ENCODE measurements at regions not wholly inside any gene's neighbourhood (a gene's known extent, or its start where the extent isn't known, plus 50 kb on each side); places are given as distances from the start of the nearest gene placed in this dataset.
A peak's percentile ranks its signal among the peaks of the same experiment; 100 is the strongest.

- POLR2A ChIA-PET = no interaction called here
- no peaks in the 10 kb centered on the region for H3K36me3 Mint-ChIP-seq
- peak overlapping the region in 1 of 10 donors; percentile 37 for H3K27ac Mint-ChIP-seq
- peak in 1 of 10 donors; percentile 51 for DNase-seq
- H3K9me3 Mint-ChIP-seq = peaks cover 2 to 26% (median 6%) of the 10 kb centered on the region in 9 donors
- H3K4me1 Mint-ChIP-seq = no peaks in the 10 kb centered on the region
- H3K27me3 Mint-ChIP-seq = no peaks in the 10 kb centered on the region
- ATAC-seq = no peak
- H3K4me3 Mint-ChIP-seq = no peak overlapping the region
Observed at GRCh38 chr12:23084236-23084995, 459.4 kb downstream of the ETNK1 start.

DNA sequence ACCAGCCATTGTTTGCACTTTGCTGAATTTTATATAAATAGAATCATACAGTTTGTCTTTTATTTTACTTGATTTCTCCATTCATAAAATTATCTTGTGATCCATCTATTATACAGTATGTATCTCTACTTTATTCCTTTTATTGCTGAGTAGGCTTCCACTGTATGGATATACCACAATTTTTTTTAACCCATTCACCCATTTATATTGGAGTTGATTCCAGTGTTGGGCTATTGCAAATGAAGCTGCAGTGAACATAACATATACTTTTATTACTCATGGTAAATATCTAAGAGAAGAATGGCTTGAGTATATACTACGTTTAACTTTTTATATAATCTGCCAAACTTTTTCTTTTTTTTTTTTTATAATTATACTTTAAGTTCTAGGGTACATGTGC is 463.6 kb downstream of the ETNK1 start:
- Mint-ChIP-seq H3K4me3 (no peak overlapping the region), H3K4me1 (no peaks in the 10 kb centered on the region), H3K36me3 (no peaks in the 10 kb centered on the region), H3K27ac (no peak overlapping the region), H3K27me3 (no peaks in the 10 kb centered on the region), H3K9me3 (peaks cover 0 to 27% (median 10%) of the 10 kb centered on the region in 9 donors)
- ATAC-seq (no peak), DNase-seq (no peak)
- POLR2A ChIA-PET = no interaction called here

DNA sequence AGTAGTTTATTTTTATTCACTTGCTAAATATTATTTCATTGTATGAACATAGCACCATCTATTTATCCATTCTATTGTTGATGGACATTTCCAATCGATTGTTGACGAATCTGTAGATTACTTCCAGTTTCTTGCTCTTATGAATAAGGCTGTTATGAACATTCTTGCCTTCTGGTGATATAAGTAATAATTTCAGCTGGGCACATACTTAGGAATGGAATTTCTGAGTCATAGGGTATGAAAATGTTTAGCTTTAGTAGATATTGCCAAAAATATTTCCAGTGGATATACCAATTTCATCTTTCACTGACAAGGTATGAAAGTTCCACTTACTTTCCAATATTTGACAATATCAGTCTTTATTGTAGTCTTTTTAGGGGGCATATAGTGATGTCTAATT is 468.5 kb downstream of the ETNK1 start:
- H3K27ac Mint-ChIP-seq = no peak overlapping the region
- ATAC-seq (no peak), DNase-seq (no peak)
- H3K27me3 Mint-ChIP-seq = no peaks in the 10 kb centered on the region
- H3K4me3 Mint-ChIP-seq = no peak overlapping the region
- no peaks in the 10 kb centered on the region for H3K4me1 Mint-ChIP-seq
- H3K36me3 Mint-ChIP-seq = no peaks in the 10 kb centered on the region
- H3K9me3 Mint-ChIP-seq = peaks cover 0 to 21% (median 6%) of the 10 kb centered on the region in 9 donors
- POLR2A ChIA-PET = no interaction called here

- POLR2A ChIA-PET = no interaction called here
- Mint-ChIP-seq H3K36me3 (no peaks in the 10 kb centered on the region), H3K27ac (no peak overlapping the region), H3K9me3 (peaks cover 0 to 10% (median 2%) of the 10 kb centered on the region in 9 donors), H3K4me3 (no peak overlapping the region), H3K4me1 (no peaks in the 10 kb centered on the region), H3K27me3 (peaks cover 0 to 5% (median 0%) of the 10 kb centered on the region in 5 donors)
- ATAC-seq (no peak), DNase-seq (no peak)
Observed at GRCh38 chr12:23096321-23096720, 471.4 kb downstream of the ETNK1 start.

- no peaks in the 10 kb centered on the region for H3K4me1 Mint-ChIP-seq
- H3K27me3 Mint-ChIP-seq = peaks cover 0 to 5% (median 0%) of the 10 kb centered on the region in 5 donors
- no peak for DNase-seq
- no peak overlapping the region for H3K27ac Mint-ChIP-seq
- H3K36me3 Mint-ChIP-seq = no peaks in the 10 kb centered on the region
- H3K4me3 Mint-ChIP-seq = no peak overlapping the region
- H3K9me3 Mint-ChIP-seq = peaks cover 0 to 5% (median 0%) of the 10 kb centered on the region in 9 donors
- POLR2A ChIA-PET = no interaction called here
- ATAC-seq = no peak
Observed at GRCh38 chr12:23098110-23098509, 473.1 kb downstream of the ETNK1 start.

DNA sequence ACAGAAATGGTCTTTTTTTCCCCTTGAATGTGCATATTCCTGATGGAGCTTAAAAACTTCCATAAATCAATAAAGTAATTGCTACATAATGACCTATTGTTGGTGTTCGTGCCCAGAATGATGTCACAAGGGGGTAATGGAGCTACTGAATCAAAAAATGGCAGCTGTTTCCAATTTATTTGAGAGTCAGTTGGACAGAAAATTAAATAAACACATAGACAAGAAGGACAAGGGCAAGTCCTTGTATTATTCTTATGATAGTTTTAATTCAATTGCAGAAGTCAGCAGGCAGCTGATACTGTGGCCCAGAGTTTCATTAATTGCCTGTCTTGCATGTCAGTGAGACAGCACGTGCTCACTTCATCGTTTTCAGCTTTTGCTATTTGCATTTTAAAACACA is 473.5 kb downstream of the ETNK1 start:
- H3K4me1 Mint-ChIP-seq = no peaks in the 10 kb centered on the region
- no peak for DNase-seq
- no peak overlapping the region for H3K4me3 Mint-ChIP-seq
- H3K9me3 Mint-ChIP-seq = peaks cover 0 to 3% (median 0%) of the 10 kb centered on the region in 9 donors
- H3K27me3 Mint-ChIP-seq = peaks cover 0 to 5% (median 0%) of the 10 kb centered on the region in 5 donors
- POLR2A ChIA-PET = no interaction called here
- ATAC-seq = no peak
- no peak overlapping the region for H3K27ac Mint-ChIP-seq
- H3K36me3 Mint-ChIP-seq = no peaks in the 10 kb centered on the region

- Mint-ChIP-seq H3K27ac (no peak overlapping the region), H3K4me3 (no peak overlapping the region), H3K36me3 (no peaks in the 10 kb centered on the region), H3K4me1 (no peaks in the 10 kb centered on the region), H3K27me3 (peaks cover 0 to 5% (median 0%) of the 10 kb centered on the region in 5 donors), H3K9me3 (peaks cover 0 to 3% (median 0%) of the 10 kb centered on the region in 9 donors)
- POLR2A ChIA-PET = no interaction called here
- no peak for ATAC-seq
- no peak for DNase-seq
Observed at GRCh38 chr12:23099104-23099503, 474.1 kb downstream of the ETNK1 start.

- Mint-ChIP-seq H3K4me1 (no peaks in the 10 kb centered on the region), H3K27ac (no peak overlapping the region), H3K27me3 (peaks cover 0 to 5% (median 0%) of the 10 kb centered on the region in 5 donors), H3K4me3 (no peak overlapping the region), H3K36me3 (no peaks in the 10 kb centered on the region), H3K9me3 (peaks cover 0 to 3% (median 0%) of the 10 kb centered on the region in 9 donors)
- no peak for ATAC-seq
- POLR2A ChIA-PET = no interaction called here
- no peak for DNase-seq
Observed at GRCh38 chr12:23099604-23100003, 474.6 kb downstream of the ETNK1 start.

- Mint-ChIP-seq H3K27me3 (peaks cover 0 to 3% (median 0%) of the 10 kb centered on the region in 5 donors), H3K36me3 (no peaks in the 10 kb centered on the region), H3K4me1 (no peaks in the 10 kb centered on the region), H3K4me3 (no peak overlapping the region), H3K9me3 (peaks cover 0 to 17% (median 0%) of the 10 kb centered on the region in 9 donors), H3K27ac (no peak overlapping the region)
- POLR2A ChIA-PET = no interaction called here
- ATAC-seq (no peak), DNase-seq (no peak)
Observed at GRCh38 chr12:23108957-23109356, 484.0 kb downstream of the ETNK1 start.

DNA sequence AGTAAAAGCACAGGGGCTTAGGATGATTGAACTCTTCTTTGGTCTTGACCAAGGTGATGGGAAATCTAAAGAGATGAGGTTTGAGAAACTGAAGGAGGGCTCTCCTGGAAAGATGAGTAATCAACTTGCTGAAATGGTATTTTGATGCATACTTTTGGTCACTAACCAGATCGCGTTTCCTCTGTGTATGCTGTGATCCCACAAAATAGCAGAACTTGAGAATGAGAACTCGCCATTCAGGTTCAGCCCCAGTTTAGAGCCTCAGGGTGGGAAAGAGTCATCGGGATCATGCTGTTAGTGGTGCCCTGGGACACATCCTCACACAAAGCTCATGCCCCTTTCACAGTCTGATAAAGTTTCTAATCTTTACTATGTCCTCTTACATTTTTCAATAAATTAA is 488.8 kb downstream of the ETNK1 start:
- H3K36me3 Mint-ChIP-seq = no peaks in the 10 kb centered on the region
- peaks cover 0 to 3% (median 0%) of the 10 kb centered on the region in 5 donors for H3K27me3 Mint-ChIP-seq
- H3K4me3 Mint-ChIP-seq = no peak overlapping the region

DNA sequence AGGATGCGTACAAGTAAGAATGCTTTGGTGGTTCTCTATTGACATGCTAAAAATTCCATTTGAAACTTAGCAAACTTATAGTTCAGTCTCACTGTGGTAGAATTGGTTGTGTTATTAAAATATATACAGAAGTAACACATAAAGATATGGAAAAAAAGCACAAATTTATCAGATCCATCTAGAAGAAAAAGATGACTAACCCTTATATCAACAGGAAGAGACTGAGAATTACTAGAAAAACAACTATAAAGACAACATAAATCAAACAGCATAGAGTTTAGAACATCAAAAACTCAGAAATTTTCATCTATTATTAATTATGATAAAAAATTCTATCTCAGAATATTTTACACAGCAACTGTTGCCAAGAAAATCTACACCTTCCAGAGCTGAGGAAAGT is 491.0 kb downstream of the ETNK1 start:
- POLR2A ChIA-PET = no interaction called here
- Mint-ChIP-seq H3K4me1 (no peaks in the 10 kb centered on the region), H3K4me3 (no peak overlapping the region), H3K9me3 (peaks cover 0 to 17% (median 0%) of the 10 kb centered on the region in 9 donors), H3K27ac (no peak overlapping the region), H3K27me3 (peaks cover 0 to 3% (median 0%) of the 10 kb centered on the region in 5 donors), H3K36me3 (no peaks in the 10 kb centered on the region)
- DNase-seq (no peak), ATAC-seq (no peak)

More for the DNA sequence above, 488.8 kb downstream of the ETNK1 start:
- no peak for ATAC-seq
- DNase-seq = no peak
- Mint-ChIP-seq H3K9me3 (peaks cover 0 to 17% (median 0%) of the 10 kb centered on the region in 9 donors), H3K4me1 (no peaks in the 10 kb centered on the region), H3K27ac (no peak overlapping the region)
- POLR2A ChIA-PET = no interaction called here

DNA sequence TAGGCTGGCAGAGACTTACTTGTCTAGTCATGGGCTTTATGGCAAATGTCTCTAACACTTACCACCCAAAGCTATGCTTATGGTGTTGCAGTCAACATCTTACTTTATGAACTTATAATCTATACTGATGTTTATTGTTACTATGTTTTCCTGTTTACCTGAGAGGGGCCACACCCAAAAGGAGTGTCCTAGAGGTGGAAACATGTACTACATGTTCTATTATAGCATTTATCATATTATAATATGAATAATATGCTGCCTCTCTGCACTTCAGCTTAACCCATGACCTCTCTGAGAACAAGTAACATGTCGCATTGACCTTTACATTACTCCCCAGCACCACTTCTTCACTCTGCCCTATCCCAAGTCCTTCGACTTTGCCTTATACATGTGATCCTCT is 501.8 kb downstream of the ETNK1 start:
- Mint-ChIP-seq H3K4me1 (peaks cover 0 to 2% (median 0%) of the 10 kb centered on the region in 4 donors), H3K9me3 (no peaks in the 10 kb centered on the region), H3K4me3 (no peak overlapping the region), H3K27ac (no peak overlapping the region), H3K27me3 (no peaks in the 10 kb centered on the region), H3K36me3 (no peaks in the 10 kb centered on the region)
- no peak for DNase-seq
- POLR2A ChIA-PET = no interaction called here
- ATAC-seq = no peak

DNA sequence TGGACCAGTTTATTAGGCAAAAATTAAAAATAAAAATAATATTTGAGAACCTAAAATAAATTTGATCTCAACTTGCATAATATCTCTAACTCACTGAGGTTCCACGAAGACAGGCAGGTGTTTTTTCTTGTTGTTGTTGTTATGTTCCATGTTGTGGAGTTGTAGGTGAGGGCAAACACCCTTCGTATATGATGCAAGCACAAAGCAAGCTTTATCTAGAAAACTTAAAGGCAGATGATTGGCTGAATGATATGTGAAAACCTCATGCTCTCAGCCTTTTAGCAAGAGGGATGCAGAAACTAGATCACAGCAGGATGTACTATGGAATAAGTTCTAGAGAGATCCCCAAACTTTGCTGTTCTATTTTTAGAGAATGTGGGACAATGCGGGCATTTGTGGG is 502.7 kb downstream of the ETNK1 start:
- ATAC-seq = no peak
- H3K27me3 Mint-ChIP-seq = no peaks in the 10 kb centered on the region
- no peak for DNase-seq
- H3K36me3 Mint-ChIP-seq = no peaks in the 10 kb centered on the region
- H3K4me1 Mint-ChIP-seq = peaks cover 0 to 2% (median 0%) of the 10 kb centered on the region in 4 donors
- H3K27ac Mint-ChIP-seq = no peak overlapping the region
- H3K4me3 Mint-ChIP-seq = no peak overlapping the region
- POLR2A ChIA-PET = no interaction called here
- no peaks in the 10 kb centered on the region for H3K9me3 Mint-ChIP-seq

GRCh38 chr12:23128462-23128861 is 503.5 kb downstream of the ETNK1 start:
- POLR2A ChIA-PET = no interaction called here
- H3K27ac Mint-ChIP-seq = no peak overlapping the region
- H3K4me1 Mint-ChIP-seq = no peaks in the 10 kb centered on the region
- ATAC-seq (no peak), DNase-seq (no peak)
- H3K27me3 Mint-ChIP-seq = no peaks in the 10 kb centered on the region
- H3K4me3 Mint-ChIP-seq = no peak overlapping the region
- no peaks in the 10 kb centered on the region for H3K36me3 Mint-ChIP-seq
- no peaks in the 10 kb centered on the region for H3K9me3 Mint-ChIP-seq
